ENCODE measurements at regions not wholly inside any gene's neighbourhood (a gene's known extent, or its start where the extent isn't known, plus 50 kb on each side); places are given as distances from the start of the nearest gene placed in this dataset.
A peak's percentile ranks its signal among the peaks of the same experiment; 100 is the strongest.
"Not testable (repeated sequence)": the region's sequence is repeated elsewhere in the genome, so short reads cannot be mapped to it uniquely, and the experiment has no call there.

GRCh38 chr12:93079271-93079670 is 150.2 kb upstream of the EEA1 start:
- DNase-seq (ENCODE audit: low read depth in 1 of 2, low spot score in 1 of 2): no peak

- no peak for DNase-seq (ENCODE audit: low read depth in 1 of 2, low spot score in 1 of 2)
These were observed 150.9 kb upstream of the EEA1 start for GRCh38 chr12:93079976-93080375.

- no peak for DNase-seq (ENCODE audit: low read depth in 1 of 2, low spot score in 1 of 2)
These were observed 151.4 kb upstream of the EEA1 start for GRCh38 chr12:93080452-93080851.

- DNase-seq (ENCODE audit: low read depth in 1 of 2, low spot score in 1 of 2): no peak
These were observed 152.1 kb upstream of the EEA1 start for GRCh38 chr12:93080994-93081809.

DNA sequence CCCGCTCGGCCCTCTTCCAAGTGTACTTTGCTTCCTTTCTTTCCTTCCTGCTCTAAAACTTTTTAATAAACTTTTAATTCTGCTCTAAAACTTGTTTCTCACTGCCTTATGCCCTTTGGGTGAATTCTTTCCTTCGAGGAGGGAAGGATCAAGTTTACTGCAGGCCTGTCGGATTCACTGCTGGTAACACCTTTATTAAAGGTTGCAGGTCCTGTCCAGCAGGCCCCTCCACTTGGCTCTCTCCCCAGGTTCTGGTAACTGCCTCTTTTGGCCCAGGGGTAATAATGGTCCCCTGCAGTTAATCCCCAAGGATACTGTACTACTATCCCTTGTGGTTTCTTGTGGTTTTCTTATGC is 152.7 kb upstream of the EEA1 start:
- DNase-seq (ENCODE audit: low read depth in 1 of 2, low spot score in 1 of 2): no peak

DNA sequence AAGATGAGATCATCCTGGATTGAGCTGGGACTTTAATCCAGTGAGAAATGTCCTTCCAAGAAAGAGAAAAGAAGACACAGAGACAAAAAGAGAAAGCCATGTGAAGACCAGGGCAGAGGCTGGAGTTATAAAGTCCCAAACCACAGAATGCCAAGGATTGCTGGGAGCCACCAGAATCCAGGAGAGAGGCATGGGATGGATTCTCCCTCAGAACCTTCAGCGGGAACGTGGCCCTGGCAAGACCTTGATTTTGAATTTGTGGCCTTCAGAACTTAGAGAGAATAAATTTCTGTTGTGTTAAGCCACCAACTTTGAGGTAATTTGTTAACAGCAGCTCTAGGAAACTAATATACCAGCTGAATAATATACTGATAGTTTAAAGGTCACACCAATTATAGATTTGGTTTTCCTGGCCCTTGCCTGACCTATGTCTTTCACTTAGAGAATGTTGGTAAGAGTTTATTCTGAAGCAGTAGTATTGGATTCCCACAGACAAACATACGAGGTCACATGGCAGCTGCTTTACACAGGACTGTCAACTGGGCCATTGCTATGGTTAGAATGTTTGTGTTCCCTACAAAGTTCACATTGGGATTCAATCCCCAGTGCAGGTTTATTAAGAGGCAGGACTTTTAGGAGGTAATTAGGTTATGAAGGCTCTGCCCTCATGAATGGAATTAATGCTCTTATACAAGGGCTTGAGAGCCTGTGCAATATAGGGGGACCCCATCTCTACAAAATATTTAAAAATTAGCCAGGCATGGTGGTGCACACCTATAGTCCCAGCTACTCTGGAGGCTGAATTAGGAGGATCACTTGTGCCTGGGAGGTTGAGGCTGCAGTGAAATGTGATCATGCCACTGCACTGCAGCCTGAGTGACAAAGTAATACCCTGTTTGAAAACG is 156.5 kb upstream of the EEA1 start:
- no peak for DNase-seq (ENCODE audit: low read depth in 1 of 2, low spot score in 1 of 2)

DNA sequence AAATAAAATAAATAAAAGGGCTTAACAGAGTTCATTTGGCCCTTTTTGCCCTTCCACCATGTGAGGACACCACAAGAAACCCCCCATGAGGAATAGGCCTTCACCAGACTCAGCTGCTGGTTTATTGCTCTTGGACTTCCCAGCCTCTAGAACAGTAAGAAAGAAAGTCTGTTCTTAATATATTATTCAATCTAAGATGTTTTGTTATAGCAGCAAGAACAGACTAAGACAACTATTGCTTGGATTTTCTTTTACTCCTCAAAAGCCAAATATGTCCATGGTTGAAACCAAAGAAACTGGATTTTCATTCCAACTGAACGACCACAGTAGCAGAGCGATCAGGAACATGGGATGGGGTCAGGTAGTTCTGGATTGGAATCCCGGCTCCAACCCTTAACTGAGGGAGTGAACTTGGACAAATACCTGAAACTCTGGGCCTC is 157.2 kb upstream of the EEA1 start:
- no peak for DNase-seq (ENCODE audit: low read depth in 1 of 2, low spot score in 1 of 2)

DNA sequence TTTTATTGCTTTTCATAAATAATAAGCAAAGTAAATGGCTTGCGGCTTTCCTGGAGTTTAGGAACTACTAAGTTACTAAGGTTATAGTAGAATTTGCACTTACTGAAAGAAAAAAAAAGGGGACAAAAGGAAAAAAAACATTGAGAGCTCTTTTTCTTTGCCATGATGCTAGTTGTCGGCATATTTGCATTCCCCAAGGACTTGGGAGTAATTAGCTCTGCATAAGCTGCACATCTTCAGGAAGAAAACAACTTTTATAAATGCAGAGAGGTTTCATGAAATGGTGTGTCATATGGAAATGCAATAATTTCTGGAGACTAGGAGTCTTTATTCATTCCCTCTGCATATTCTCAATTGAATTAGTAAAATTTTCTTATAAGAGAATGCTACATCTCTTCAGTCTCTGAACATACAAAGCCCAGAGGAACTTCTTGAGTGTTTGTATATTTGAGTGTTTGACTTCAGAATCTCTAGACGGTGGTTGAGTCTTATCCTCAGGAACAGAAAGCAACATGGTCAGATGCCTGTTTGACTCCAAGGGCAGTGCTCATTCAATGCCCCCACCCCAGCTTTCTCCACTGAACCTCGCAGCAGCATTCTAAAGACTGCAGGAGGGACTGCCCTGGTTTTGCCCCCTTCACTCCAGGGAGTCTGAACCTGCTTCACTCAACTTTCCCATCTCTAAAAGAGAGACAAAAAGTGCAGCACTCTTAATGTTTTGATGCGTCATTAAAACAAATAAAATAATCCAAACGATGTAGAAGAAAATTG is 158.9 kb upstream of the EEA1 start:
- no peak for DNase-seq (ENCODE audit: low read depth in 1 of 2, low spot score in 1 of 2)

DNA sequence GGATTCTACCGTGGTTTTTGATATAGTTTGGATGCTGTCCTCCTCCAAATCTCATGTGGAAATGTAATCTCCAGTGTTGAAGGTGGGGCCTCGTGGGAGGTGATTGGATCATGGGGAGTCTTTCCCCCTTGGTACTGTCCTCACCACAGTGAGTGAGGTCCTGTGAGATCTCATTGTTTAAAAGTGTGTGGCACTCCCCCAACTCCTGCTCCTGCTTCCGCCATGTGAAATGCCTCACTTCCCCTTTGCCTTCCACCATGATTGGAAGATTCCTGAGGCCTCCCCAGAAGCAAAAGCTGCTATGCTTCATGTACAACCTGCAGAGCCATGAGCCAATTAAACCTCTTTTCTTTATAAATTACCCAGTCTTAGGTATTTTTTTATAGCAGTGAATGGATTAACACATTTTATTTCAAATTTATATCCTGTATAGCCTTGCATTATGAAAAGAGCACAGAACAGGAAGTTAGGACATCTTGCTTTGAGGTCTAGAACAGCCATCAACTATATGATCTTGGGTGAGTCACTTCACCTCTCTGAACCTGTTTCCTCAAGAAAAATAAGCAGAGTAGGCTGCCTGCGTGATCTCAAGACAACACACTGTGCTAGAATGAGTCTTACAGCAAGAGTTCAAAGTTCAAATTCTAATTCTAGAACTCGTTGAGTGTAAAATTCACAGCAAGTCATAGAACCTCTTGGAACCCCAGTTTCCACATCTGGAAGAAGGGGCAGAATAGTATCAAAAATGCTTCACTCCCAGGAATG is 160.9 kb upstream of the EEA1 start:
- no peak for DNase-seq (ENCODE audit: low read depth in 1 of 2, low spot score in 1 of 2)

- no peak for DNase-seq (ENCODE audit: low read depth in 1 of 2, low spot score in 1 of 2)
These were observed 161.7 kb upstream of the EEA1 start for GRCh38 chr12:93090731-93091172.

- no peak for DNase-seq (ENCODE audit: low read depth in 1 of 2, low spot score in 1 of 2)
These were observed 163.0 kb upstream of the EEA1 start for GRCh38 chr12:93091886-93092648.

DNA sequence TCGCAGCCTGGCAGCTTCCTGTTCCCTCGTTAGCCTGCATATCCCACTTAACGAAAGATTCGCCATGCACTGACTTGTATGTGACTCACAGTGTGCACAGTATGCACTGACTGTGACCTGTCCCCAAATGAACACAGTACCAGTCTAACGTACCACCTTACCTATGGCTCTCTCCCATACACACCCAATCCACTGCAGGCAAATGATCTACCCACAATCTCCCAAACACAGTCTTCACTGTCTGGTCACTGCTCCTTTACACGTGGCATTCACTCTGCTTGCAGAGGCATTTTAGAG is 163.5 kb upstream of the EEA1 start:
- DNase-seq (ENCODE audit: low read depth in 1 of 2, low spot score in 1 of 2): no peak

GRCh38 chr12:93093243-93093642 is 164.1 kb upstream of the EEA1 start:
- no peak for DNase-seq (ENCODE audit: low read depth in 1 of 2, low spot score in 1 of 2)

- not testable (repeated sequence) for DNase-seq (ENCODE audit: low read depth in 1 of 2, low spot score in 1 of 2)
These were observed 165.1 kb upstream of the EEA1 start for GRCh38 chr12:93094222-93094621.

DNA sequence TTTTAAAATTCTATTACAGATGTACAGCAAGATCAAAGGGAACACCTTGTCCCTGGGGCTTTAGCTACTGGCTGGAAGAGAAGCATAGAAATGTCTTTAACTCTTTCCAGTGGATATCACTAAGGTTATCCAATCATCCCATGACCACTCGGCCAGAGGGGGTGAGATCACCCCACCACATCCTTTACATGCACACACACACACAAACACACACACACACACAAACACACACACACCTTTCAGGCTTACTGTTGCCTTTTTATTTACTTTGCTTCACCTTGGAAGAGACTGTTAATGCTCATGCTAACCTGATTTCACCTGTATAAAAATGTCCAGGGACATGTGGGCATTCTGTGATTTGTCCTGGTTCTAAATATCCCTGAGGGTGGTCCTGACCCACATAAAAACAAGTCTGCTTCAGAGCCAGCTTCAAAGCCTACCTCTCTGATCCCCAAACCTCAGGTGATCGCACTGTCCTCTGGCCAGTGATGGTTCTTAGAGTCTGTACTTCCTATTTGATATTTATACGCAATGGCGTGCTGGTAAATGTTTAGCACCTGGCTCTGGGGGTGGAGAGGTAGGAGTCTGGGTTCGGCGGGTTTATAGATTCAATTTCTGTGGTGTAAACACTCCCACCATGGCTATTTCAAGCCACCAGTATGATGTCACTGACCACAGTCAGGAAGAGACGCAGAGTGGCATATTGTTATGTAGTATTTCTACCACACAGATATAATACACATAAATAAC is 166.1 kb upstream of the EEA1 start:
- DNase-seq (ENCODE audit: low read depth in 1 of 2, low spot score in 1 of 2): no peak

GRCh38 chr12:93097417-93097816 is 168.3 kb upstream of the EEA1 start:
- no peak for DNase-seq (ENCODE audit: low read depth in 1 of 2, low spot score in 1 of 2)

GRCh38 chr12:93098077-93098476 is 169.0 kb upstream of the EEA1 start:
- DNase-seq (ENCODE audit: low read depth in 1 of 2, low spot score in 1 of 2): peak; percentile 30 to 41

DNA sequence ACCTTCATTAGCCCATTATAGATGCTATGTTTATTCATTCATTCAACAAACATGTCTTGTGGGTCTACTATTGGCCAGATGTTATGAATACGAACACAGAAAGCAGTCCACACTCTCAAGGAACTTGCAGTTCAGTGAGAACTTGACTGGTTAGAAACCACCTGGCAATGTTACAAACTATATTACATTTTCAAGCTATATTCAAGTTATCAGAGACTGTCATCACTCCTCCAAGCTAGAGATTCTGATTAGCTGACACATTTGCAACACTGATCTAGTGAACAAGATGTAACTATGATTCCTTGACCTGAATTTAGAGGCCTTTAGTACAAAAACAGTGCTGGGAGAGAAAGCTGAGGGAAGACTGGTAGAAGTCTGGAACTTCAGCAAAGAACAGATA is 170.7 kb upstream of the EEA1 start:
- no peak for DNase-seq (ENCODE audit: low read depth in 1 of 2, low spot score in 1 of 2)

GRCh38 chr12:93100610-93101009 is 171.5 kb upstream of the EEA1 start:
- DNase-seq (ENCODE audit: low read depth in 1 of 2, low spot score in 1 of 2): no peak

Measured in activated T-helper 1 cell treated with anti-CD3 and anti-CD28 coated beads, Interleukin-2, amount 50 U/mL, for 16 hours (primary cell).